ENCODE measurements at regions not wholly inside any gene's neighbourhood (a gene's known extent, or its start where the extent isn't known, plus 50 kb on each side); places are given as distances from the start of the nearest gene placed in this dataset.
"Not testable (repeated sequence)": the region's sequence is repeated elsewhere in the genome, so short reads cannot be mapped to it uniquely, and the experiment has no call there.

- H3K9me3 ChIP-seq (ENCODE audit: control insufficient read depth in 2 of 2, insufficient read depth in 1 of 2, low read depth in 1 of 2, low read length in 1 of 2) = no peaks in the 10 kb centered on the region
These were observed 88.3 kb downstream of the NPAP1 start for GRCh38 chr15:24763891-24764290.

GRCh38 chr15:24764375-24765171, 89.0 kb downstream of the NPAP1 start:
- H3K4me1 ChIP-seq (ENCODE audit: control insufficient read depth in 2 of 2, insufficient read depth in 2 of 2, low read length in 1 of 2) = no peaks in the 10 kb centered on the region
- H3K36me3 ChIP-seq (ENCODE audit: control insufficient read depth in 2 of 2, insufficient read depth in 2 of 2, low read length in 1 of 2) = no peaks in the 10 kb centered on the region
- WGBS, 2 donors = 76 to 83% methylated on average over 7 of the region's 7 CpGs
- no peak overlapping the region for H3K27ac ChIP-seq (ENCODE audit: low read depth in 2 of 2, low read length in 1 of 2)
- H3K27me3 ChIP-seq (ENCODE audit: control insufficient read depth in 1 of 2, insufficient read depth in 2 of 2, low read length in 2 of 2) = no peaks in the 10 kb centered on the region
- no peaks in the 10 kb centered on the region for H3K9me3 ChIP-seq (ENCODE audit: control insufficient read depth in 2 of 2, insufficient read depth in 1 of 2, low read depth in 1 of 2, low read length in 1 of 2)
- H3K4me3 ChIP-seq (ENCODE audit: low read depth in 1 of 2, low read length in 2 of 2) = no peak overlapping the region

More at GRCh38 chr15:24763891-24764290, 88.3 kb downstream of the NPAP1 start:
- no peak overlapping the region for H3K27ac ChIP-seq (ENCODE audit: low read depth in 2 of 2, low read length in 1 of 2)
- H3K27me3 ChIP-seq (ENCODE audit: control insufficient read depth in 1 of 2, insufficient read depth in 2 of 2, low read length in 2 of 2) = no peaks in the 10 kb centered on the region
- WGBS, 2 donors = 58 to 67% methylated on average over 4 of the region's 4 CpGs
- no peak overlapping the region for H3K4me3 ChIP-seq (ENCODE audit: low read depth in 1 of 2, low read length in 2 of 2)
- no peaks in the 10 kb centered on the region for H3K4me1 ChIP-seq (ENCODE audit: control insufficient read depth in 2 of 2, insufficient read depth in 2 of 2, low read length in 1 of 2)
- no peaks in the 10 kb centered on the region for H3K36me3 ChIP-seq (ENCODE audit: control insufficient read depth in 2 of 2, insufficient read depth in 2 of 2, low read length in 1 of 2)

- no peaks in the 10 kb centered on the region for H3K4me1 ChIP-seq (ENCODE audit: control insufficient read depth in 2 of 2, insufficient read depth in 2 of 2, low read length in 1 of 2)
These were observed 91.0 kb downstream of the NPAP1 start for GRCh38 chr15:24766511-24767133.

GRCh38 chr15:24772266-24772665, 96.7 kb downstream of the NPAP1 start:
- H3K27ac ChIP-seq (ENCODE audit: low read depth in 2 of 2, low read length in 1 of 2) = no peak overlapping the region
- no peaks in the 10 kb centered on the region for H3K36me3 ChIP-seq (ENCODE audit: control insufficient read depth in 2 of 2, insufficient read depth in 2 of 2, low read length in 1 of 2)
- peaks cover 3 to 12% of the 10 kb centered on the region in 2 donors for H3K9me3 ChIP-seq (ENCODE audit: control insufficient read depth in 2 of 2, insufficient read depth in 1 of 2, low read depth in 1 of 2, low read length in 1 of 2)
- H3K27me3 ChIP-seq (ENCODE audit: control insufficient read depth in 1 of 2, insufficient read depth in 2 of 2, low read length in 2 of 2) = no peaks in the 10 kb centered on the region
- H3K4me1 ChIP-seq (ENCODE audit: control insufficient read depth in 2 of 2, insufficient read depth in 2 of 2, low read length in 1 of 2) = no peaks in the 10 kb centered on the region
- H3K4me3 ChIP-seq (ENCODE audit: low read depth in 1 of 2, low read length in 2 of 2) = no peak overlapping the region
- 26 to 32% methylated on average over 6 of the region's 6 CpGs for WGBS, 2 donors

More at GRCh38 chr15:24766511-24767133, 91.0 kb downstream of the NPAP1 start:
- Histone ChIP-seq H3K4me3 (ENCODE audit: low read depth in 1 of 2, low read length in 2 of 2) (no peak overlapping the region), H3K27me3 (ENCODE audit: control insufficient read depth in 1 of 2, insufficient read depth in 2 of 2, low read length in 2 of 2) (no peaks in the 10 kb centered on the region), H3K27ac (ENCODE audit: low read depth in 2 of 2, low read length in 1 of 2) (no peak overlapping the region), H3K9me3 (ENCODE audit: control insufficient read depth in 2 of 2, insufficient read depth in 1 of 2, low read depth in 1 of 2, low read length in 1 of 2) (peaks cover 0 to 3% of the 10 kb centered on the region in 2 donors), H3K36me3 (ENCODE audit: control insufficient read depth in 2 of 2, insufficient read depth in 2 of 2, low read length in 1 of 2) (no peaks in the 10 kb centered on the region)
- WGBS, 2 donors = 45 to 51% methylated on average over 1 of the region's 1 CpG

- H3K4me3 ChIP-seq (ENCODE audit: low read depth in 1 of 2, low read length in 2 of 2) = peak overlapping the region; percentile 20 to 29
- WGBS, 2 donors = 31 to 42% methylated on average over 44 to 47 of the region's 47 CpGs
- no peaks in the 10 kb centered on the region for H3K4me1 ChIP-seq (ENCODE audit: control insufficient read depth in 2 of 2, insufficient read depth in 2 of 2, low read length in 1 of 2)
- no peaks in the 10 kb centered on the region for H3K36me3 ChIP-seq (ENCODE audit: control insufficient read depth in 2 of 2, insufficient read depth in 2 of 2, low read length in 1 of 2)
- no peaks in the 10 kb centered on the region for H3K27me3 ChIP-seq (ENCODE audit: control insufficient read depth in 1 of 2, insufficient read depth in 2 of 2, low read length in 2 of 2)
- H3K9me3 ChIP-seq (ENCODE audit: control insufficient read depth in 2 of 2, insufficient read depth in 1 of 2, low read depth in 1 of 2, low read length in 1 of 2) = peaks cover 3 to 12% of the 10 kb centered on the region in 2 donors
- no peak overlapping the region for H3K27ac ChIP-seq (ENCODE audit: low read depth in 2 of 2, low read length in 1 of 2)
These were observed 97.3 kb downstream of the NPAP1 start for GRCh38 chr15:24772686-24773373.

GRCh38 chr15:24777307-24777706, 101.7 kb downstream of the NPAP1 start:
- no peak overlapping the region for H3K27ac ChIP-seq (ENCODE audit: low read depth in 2 of 2, low read length in 1 of 2)
- H3K27me3 ChIP-seq (ENCODE audit: control insufficient read depth in 1 of 2, insufficient read depth in 2 of 2, low read length in 2 of 2) = no peaks in the 10 kb centered on the region
- H3K4me3 ChIP-seq (ENCODE audit: low read depth in 1 of 2, low read length in 2 of 2) = no peak overlapping the region
- peaks cover 3 to 9% of the 10 kb centered on the region in 2 donors for H3K9me3 ChIP-seq (ENCODE audit: control insufficient read depth in 2 of 2, insufficient read depth in 1 of 2, low read depth in 1 of 2, low read length in 1 of 2)
- no peaks in the 10 kb centered on the region for H3K4me1 ChIP-seq (ENCODE audit: control insufficient read depth in 2 of 2, insufficient read depth in 2 of 2, low read length in 1 of 2)
- no peaks in the 10 kb centered on the region for H3K36me3 ChIP-seq (ENCODE audit: control insufficient read depth in 2 of 2, insufficient read depth in 2 of 2, low read length in 1 of 2)

GRCh38 chr15:24784506-24784905, 108.9 kb downstream of the NPAP1 start:
- no peaks in the 10 kb centered on the region for H3K4me1 ChIP-seq (ENCODE audit: control insufficient read depth in 2 of 2, insufficient read depth in 2 of 2, low read length in 1 of 2)
- H3K4me3 ChIP-seq (ENCODE audit: low read depth in 1 of 2, low read length in 2 of 2) = no peak overlapping the region
- H3K9me3 ChIP-seq (ENCODE audit: control insufficient read depth in 2 of 2, insufficient read depth in 1 of 2, low read depth in 1 of 2, low read length in 1 of 2) = no peaks in the 10 kb centered on the region
- no peak overlapping the region for H3K27ac ChIP-seq (ENCODE audit: low read depth in 2 of 2, low read length in 1 of 2)
- 34 to 42% methylated on average over 4 of the region's 4 CpGs for WGBS, 2 donors
- H3K27me3 ChIP-seq (ENCODE audit: control insufficient read depth in 1 of 2, insufficient read depth in 2 of 2, low read length in 2 of 2) = no peaks in the 10 kb centered on the region
- no peaks in the 10 kb centered on the region for H3K36me3 ChIP-seq (ENCODE audit: control insufficient read depth in 2 of 2, insufficient read depth in 2 of 2, low read length in 1 of 2)

- WGBS, 2 donors = 69 to 77% methylated on average over 1 of the region's 1 CpG
- Histone ChIP-seq H3K4me1 (ENCODE audit: control insufficient read depth in 2 of 2, insufficient read depth in 2 of 2, low read length in 1 of 2) (no peaks in the 10 kb centered on the region), H3K27me3 (ENCODE audit: control insufficient read depth in 1 of 2, insufficient read depth in 2 of 2, low read length in 2 of 2) (no peaks in the 10 kb centered on the region), H3K9me3 (ENCODE audit: control insufficient read depth in 2 of 2, insufficient read depth in 1 of 2, low read depth in 1 of 2, low read length in 1 of 2) (no peaks in the 10 kb centered on the region), H3K36me3 (ENCODE audit: control insufficient read depth in 2 of 2, insufficient read depth in 2 of 2, low read length in 1 of 2) (no peaks in the 10 kb centered on the region), H3K4me3 (ENCODE audit: low read depth in 1 of 2, low read length in 2 of 2) (no peak overlapping the region), H3K27ac (ENCODE audit: low read depth in 2 of 2, low read length in 1 of 2) (no peak overlapping the region)
These were observed 110.8 kb downstream of the NPAP1 start for GRCh38 chr15:24786347-24786746.

- not testable (repeated sequence) for H3K27me3 ChIP-seq (ENCODE audit: control insufficient read depth in 1 of 2, insufficient read depth in 2 of 2, low read length in 2 of 2); H3K36me3 ChIP-seq (ENCODE audit: control insufficient read depth in 2 of 2, insufficient read depth in 2 of 2, low read length in 1 of 2); H3K4me1 ChIP-seq (ENCODE audit: control insufficient read depth in 2 of 2, insufficient read depth in 2 of 2, low read length in 1 of 2); H3K27ac ChIP-seq (ENCODE audit: low read depth in 2 of 2, low read length in 1 of 2); H3K9me3 ChIP-seq (ENCODE audit: control insufficient read depth in 2 of 2, insufficient read depth in 1 of 2, low read depth in 1 of 2, low read length in 1 of 2); H3K4me3 ChIP-seq (ENCODE audit: low read depth in 1 of 2, low read length in 2 of 2)
- WGBS, 2 donors = 62 to 68% methylated on average over 6 of the region's 6 CpGs
These were observed 127.0 kb downstream of the NPAP1 start for GRCh38 chr15:24802624-24803023.

Data from esophagus (tissue), 2 donors.